ENCODE measurements at regions not wholly inside any gene's neighbourhood (a gene's known extent, or its start where the extent isn't known, plus 50 kb on each side); places are given as distances from the start of the nearest gene placed in this dataset.
"Not testable (repeated sequence)": the region's sequence is repeated elsewhere in the genome, so short reads cannot be mapped to it uniquely, and the experiment has no call there.

- no peak for DNase-seq
Measured at GRCh38 chr5:89712134-89712700, 697.3 kb downstream of the CETN3 start.

- no peak for DNase-seq
Measured at GRCh38 chr5:89711526-89711925, 698.0 kb downstream of the CETN3 start.

GRCh38 chr5:89710006-89710405 is 699.5 kb downstream of the CETN3 start:
- no peak for DNase-seq

- DNase-seq: peak; percentile 80 to 94
Measured at GRCh38 chr5:89707891-89708290, 701.7 kb downstream of the CETN3 start.

GRCh38 chr5:89706731-89707130 is 702.8 kb downstream of the CETN3 start:
- DNase-seq: no peak

GRCh38 chr5:89703817-89704216 is 705.7 kb downstream of the CETN3 start:
- DNase-seq: no peak

- DNase-seq: no peak
Measured at GRCh38 chr5:89698028-89698427, 711.5 kb downstream of the CETN3 start.

GRCh38 chr5:89697581-89697980 is 712.0 kb downstream of the CETN3 start:
- DNase-seq: no peak

GRCh38 chr5:89695371-89695770 is 714.2 kb downstream of the CETN3 start:
- no peak for DNase-seq

- no peak for DNase-seq
Measured at GRCh38 chr5:89694026-89694550, 715.5 kb downstream of the CETN3 start.

- no peak for DNase-seq
Measured at GRCh38 chr5:89690331-89690730, 719.2 kb downstream of the CETN3 start.

- DNase-seq: no peak
Measured at GRCh38 chr5:89686081-89686765, 723.3 kb downstream of the CETN3 start.

- no peak for DNase-seq
Measured at GRCh38 chr5:89676634-89677033, 732.9 kb downstream of the CETN3 start.

GRCh38 chr5:89673019-89673418 is 736.5 kb downstream of the CETN3 start:
- DNase-seq: no peak

GRCh38 chr5:89668821-89669220 is 740.7 kb downstream of the CETN3 start:
- no peak for DNase-seq

- no peak for DNase-seq
Measured at GRCh38 chr5:89662499-89662898, 747.1 kb downstream of the CETN3 start.

GRCh38 chr5:89638871-89639270 is 755.9 kb upstream of the MEF2C start:
- DNase-seq: no peak

GRCh38 chr5:89634176-89634575 is 751.2 kb upstream of the MEF2C start:
- not testable (repeated sequence) for DNase-seq

- DNase-seq: not testable (repeated sequence)
Measured at GRCh38 chr5:89630064-89630463, 747.1 kb upstream of the MEF2C start.

- DNase-seq: no peak
Measured at GRCh38 chr5:89628876-89629635, 746.1 kb upstream of the MEF2C start.

GRCh38 chr5:89615839-89616518 is 733.0 kb upstream of the MEF2C start:
- DNase-seq: no peak

GRCh38 chr5:89613222-89613956 is 730.4 kb upstream of the MEF2C start:
- DNase-seq: no peak

Data from Kasumi-1 (cell line).